OCI-LY3 (cell line): ENCODE measurements at regions not wholly inside any gene's neighbourhood (a gene's known extent, or its start where the extent isn't known, plus 50 kb on each side); places are given as distances from the start of the nearest gene placed in this dataset.
A peak's percentile ranks its signal among the peaks of the same experiment; 100 is the strongest.

Experiments used
- H2AFZ ChIP-seq: fragments of 200-600, 300-600 bp; shearing (Covaris generic); 2 replicates; pipeline ENCODE4 v1.6.0; 2014; ENCODE audit warnings: antibody characterized with exemption, low read depth, low read length
- H3K27ac ChIP-seq: fragments of 200-600, 300-600 bp; sonication (generic); 2 replicates; pipeline ENCODE4 v1.5.1; 2014; ENCODE audit warnings: mild to moderate bottlenecking, low read length, moderate library complexity, mixed read lengths
- H3K27me3 ChIP-seq: fragments of 200-600, 300-600 bp; sonication (generic); 2 replicates; pipeline ENCODE4 v1.6.1; 2014; ENCODE audit warnings: low read depth, low read length, mixed read lengths
- H3K36me3 ChIP-seq: fragments of 200-600, 300-600 bp; sonication (generic); replicated peaks from 2 replicates; pipeline ENCODE3; 2014; ENCODE audit warnings: low read depth, low read length, mixed read lengths
- H3K4me1 ChIP-seq: fragments of 300-600, 200-600 bp; sonication (generic); 2 replicates; pipeline ENCODE4 v1.6.1; 2014; ENCODE audit warnings: low read length, mixed read lengths
- H3K4me2 ChIP-seq: fragments of 200-600, 300-600 bp; sonication (generic); 2 replicates; pipeline ENCODE4 v1.6.1; 2014; ENCODE audit warnings: low read length, mixed read lengths
- H3K4me3 ChIP-seq: fragments of 300-600, 200-600 bp; sonication (generic); 2 replicates; pipeline ENCODE4 v1.5.1; 2014; ENCODE audit warnings: antibody characterized with exemption, mild to moderate bottlenecking, low read length, moderate library complexity
- H3K79me2 ChIP-seq: fragments of 300-600, 200-600 bp; shearing (Covaris generic); 2 replicates; pipeline ENCODE4 v1.6.1; 2014; ENCODE audit warnings: mild to moderate bottlenecking, low read length, mixed read lengths
- H3K9ac ChIP-seq: fragments of 300-600, 200-600 bp; shearing (Covaris generic); 2 replicates; pipeline ENCODE4 v1.6.0; 2014; ENCODE audit warnings: mild to moderate bottlenecking, low read length, moderate library complexity
- H3K9me3 ChIP-seq: fragments of 200-600, 300-600 bp; shearing (Covaris generic); 2 replicates; pipeline ENCODE4 v1.6.1; 2014; ENCODE audit warnings: low read length, mixed read lengths; ENCODE audit not compliant: insufficient read depth
- H4K20me1 ChIP-seq: fragments of 200-600, 300-600 bp; sonication (generic); 2 replicates; pipeline ENCODE4 v1.6.1; 2016; ENCODE audit warnings: low read length, mixed read lengths; ENCODE audit not compliant: insufficient read depth
- CTCF ChIP-seq: fragments of 200-600, 300-600 bp; sonication (generic); IDR thresholded peaks from 2 replicates; pipeline ENCODE4 v1.5.1; 2014; ENCODE audit warnings: antibody characterized with exemption, low read length, low read depth
- EZH2phosphoT487 ChIP-seq: fragments of 200-600 bp; shearing (Covaris generic); IDR thresholded peaks from 2 replicates; pipeline ENCODE4 v1.6.1; 2018; ENCODE audit warnings: antibody characterized with exemption, mixed run types, low read depth

- H3K4me2 ChIP-seq = peak overlapping the region; percentile 38
- TF ChIP-seq CTCF (no peak), EZH2phosphoT487 (no peak)
These were observed 229.7 kb upstream of the DKK2 start for GRCh38 chr4:107265859-107266258.

GRCh38 chr4:107261241-107261874, 225.2 kb upstream of the DKK2 start:
- Histone ChIP-seq H4K20me1 (no peaks in the 10 kb centered on the region), H3K27me3 (no peaks in the 10 kb centered on the region), H3K4me3 (no peak overlapping the region), H3K9me3 (no peaks in the 10 kb centered on the region), H3K79me2 (no peaks in the 10 kb centered on the region), H2AFZ (no peak overlapping the region), H3K4me1 (no peaks in the 10 kb centered on the region), H3K9ac (no peak overlapping the region), H3K36me3 (no peaks in the 10 kb centered on the region), H3K4me2 (no peak overlapping the region), H3K27ac (no peak overlapping the region)
- no peak for TF ChIP-seq EZH2phosphoT487
- no peak for TF ChIP-seq CTCF

More at GRCh38 chr4:107265859-107266258, 229.7 kb upstream of the DKK2 start:
- Histone ChIP-seq H3K9me3 (no peaks in the 10 kb centered on the region), H3K27ac (no peak overlapping the region), H2AFZ (peak overlapping the region; percentile 57; the same call in 1 of the 2 replicates), H4K20me1 (no peaks in the 10 kb centered on the region), H3K4me3 (peak overlapping the region; percentile 45; the same call in 1 of the 2 replicates), H3K4me1 (no peaks in the 10 kb centered on the region), H3K36me3 (no peaks in the 10 kb centered on the region), H3K79me2 (no peaks in the 10 kb centered on the region), H3K27me3 (no peaks in the 10 kb centered on the region), H3K9ac (no peak overlapping the region)

DNA sequence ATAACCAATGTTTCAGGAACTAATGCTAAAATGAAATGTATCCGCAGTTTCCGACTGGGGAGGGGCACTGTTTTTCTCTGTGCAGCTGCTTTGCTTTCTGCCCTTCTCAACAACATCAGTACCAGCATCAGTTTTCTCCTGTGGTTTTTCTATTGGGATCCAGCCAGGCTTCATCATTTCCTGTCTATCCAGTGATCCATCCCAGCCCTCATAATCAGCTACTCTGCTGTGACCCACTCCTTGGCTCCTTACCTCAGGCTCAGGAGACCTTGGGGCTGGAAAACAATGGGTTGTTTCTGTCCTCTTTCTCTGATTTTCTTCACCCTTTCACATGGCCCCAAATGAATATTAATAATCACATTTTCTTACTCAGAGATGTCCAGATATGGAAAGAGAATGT, 222.2 kb upstream of the DKK2 start:
- Histone ChIP-seq H3K4me2 (no peak overlapping the region), H4K20me1 (no peaks in the 10 kb centered on the region), H3K9ac (no peak overlapping the region), H3K4me3 (no peak overlapping the region), H2AFZ (no peak overlapping the region), H3K27me3 (no peaks in the 10 kb centered on the region), H3K9me3 (no peaks in the 10 kb centered on the region), H3K4me1 (no peaks in the 10 kb centered on the region), H3K79me2 (no peaks in the 10 kb centered on the region), H3K27ac (no peak overlapping the region), H3K36me3 (no peaks in the 10 kb centered on the region)
- TF ChIP-seq CTCF = no peak
- TF ChIP-seq EZH2phosphoT487 = no peak

- TF ChIP-seq CTCF (no peak), EZH2phosphoT487 (no peak)
- Histone ChIP-seq H3K27ac (no peak overlapping the region), H3K36me3 (no peaks in the 10 kb centered on the region), H3K27me3 (no peaks in the 10 kb centered on the region), H3K9me3 (no peaks in the 10 kb centered on the region), H3K4me3 (no peak overlapping the region), H2AFZ (no peak overlapping the region), H3K79me2 (no peaks in the 10 kb centered on the region), H3K4me1 (no peaks in the 10 kb centered on the region), H3K4me2 (no peak overlapping the region), H3K9ac (no peak overlapping the region), H4K20me1 (no peaks in the 10 kb centered on the region)
These were observed 219.5 kb upstream of the DKK2 start for GRCh38 chr4:107255596-107255995.
